K562 (cell line): ENCODE measurements at regions not wholly inside any gene's neighbourhood (a gene's known extent, or its start where the extent isn't known, plus 50 kb on each side); places are given as distances from the start of the nearest gene placed in this dataset.

Source experiments
- ATAC-seq: fragments of 200-7000 bp; cut with Tn5 transposase; 3 replicates; pipeline ENCODE4 v1.9.1; 2020; ENCODE audit warnings: moderate library complexity
- BruUV-seq: library from RNA; stranded (reverse); fragments of 400-500 nt; replicated peaks from 2 replicates; lab custom pipeline; 2021; lab: Mats Ljungman, UMichigan
- CTCF ChIA-PET: fragments of 300-600 bp; formaldehyde crosslinking; extraction: SDS; loops from one replicate; lab custom pipeline; 2021; ENCODE audit warnings: low intra/inter-chr PET ratio; lab: Yijun Ruan, JAX
- POLR2A ChIA-PET: fragments of 300-600, 350-650 bp; sonication (Branson Sonifier 250); formaldehyde crosslinking; extraction: SDS; loops from one replicate; lab custom pipeline; 2021; ENCODE audit warnings: antibody characterized with exemption, inconsistent platforms; lab: Yijun Ruan, JAX
- DNase-seq, 4 experiments: peaks; one replicate each; pipeline versions ENCODE4 v3.0.0 to v3.0.0-alpha.2; 2011 to 2018; ENCODE audit warnings: low spot score in 3 of 4, mixed read lengths in 3 of 4; ENCODE audit errors: extremely low read depth in 1 of 4
- FAIRE-seq: peaks from 2 replicates; lab custom pipeline; 2011; peaks lifted over from hg19 to GRCh38; lab: Jason Lieb, UNC
- H2AFZ ChIP-seq: 2 replicates; pipeline ENCODE4 v1.6.0; 2011; ENCODE audit warnings: low read depth, low read length, control low read depth, inconsistent platforms
- H3K27ac ChIP-seq: fragments of 200-600 bp; 3 replicates; pipeline ENCODE4 v1.8.0; 2011; ENCODE audit warnings: low read depth, mild to moderate bottlenecking, control low read depth, inconsistent platforms, low read length, moderate library complexity, mixed read lengths; ENCODE audit errors: extremely low read depth
- H3K27me3 ChIP-seq, 2 experiments: fragments of 300-600 bp in 1 of 2; 2 replicates in 1 of 2; 3 replicates in 1 of 2; pipeline versions ENCODE4 v1.6.0 to v1.8.0; 2011; ENCODE audit warnings: inconsistent platforms in 2 of 2, low read length in 2 of 2, mild to moderate bottlenecking in 1 of 2, mixed read lengths in 1 of 2, moderate library complexity in 1 of 2; ENCODE audit not compliant: control insufficient read depth in 2 of 2, insufficient read depth in 2 of 2
- H3K36me3 ChIP-seq: fragments of 300-600 bp; 3 replicates; pipeline ENCODE4 v1.8.0; 2011; ENCODE audit warnings: mild to moderate bottlenecking, low read length, inconsistent platforms; ENCODE audit not compliant: control insufficient read depth, insufficient read depth
- H3K4me1 ChIP-seq, 2 experiments: fragments of 200-600 bp in 1 of 2; replicated peaks in 1 of 2; 2 replicates in 1 of 2; 3 replicates in 1 of 2; pipeline versions ENCODE4 v1.5.1 to v1.8.0; 2011; ENCODE audit warnings: inconsistent platforms in 2 of 2, low read length in 2 of 2, mild to moderate bottlenecking in 1 of 2, mixed read lengths in 1 of 2, moderate library complexity in 1 of 2; ENCODE audit not compliant: control insufficient read depth in 2 of 2, insufficient read depth in 2 of 2
- H3K4me2 ChIP-seq: 2 replicates; pipeline ENCODE4 v1.6.1; 2011; ENCODE audit warnings: low read length, control low read depth, inconsistent platforms, mixed read lengths; ENCODE audit not compliant: insufficient read depth
- H3K4me3 ChIP-seq: fragments of 200-600 bp; sonication (generic), shearing (Covaris generic); 2 replicates; pipeline ENCODE4 v1.5.1; 2016; ENCODE audit warnings: control low read depth, inconsistent platforms
- H3K79me2 ChIP-seq: fragments of 200-600 bp; 3 replicates; pipeline ENCODE4 v1.8.0; 2011; ENCODE audit warnings: low read length, inconsistent platforms; ENCODE audit not compliant: control insufficient read depth, insufficient read depth
- H3K9ac ChIP-seq, 2 experiments: 2 replicates each; pipeline versions ENCODE4 v1.6.0 to v1.6.1; 2011; ENCODE audit warnings: low read depth in 2 of 2, low read length in 2 of 2, control low read depth in 1 of 2, inconsistent platforms in 1 of 2, mild to moderate bottlenecking in 1 of 2, mixed read lengths in 1 of 2; ENCODE audit not compliant: insufficient read depth in 1 of 2
- H3K9me1 ChIP-seq: one replicate; pipeline ENCODE4 v1.6.0; 2011; ENCODE audit warnings: inconsistent platforms, mild to moderate bottlenecking, low read length, moderate library complexity; ENCODE audit not compliant: control insufficient read depth, insufficient read depth
- H3K9me3 ChIP-seq: replicated peaks from 2 replicates; pipeline ENCODE4 v1.5.1; 2011; ENCODE audit warnings: low read depth, low read length, inconsistent platforms; ENCODE audit not compliant: control insufficient read depth, insufficient read depth
- H4K20me1 ChIP-seq: replicated peaks from 2 replicates; pipeline ENCODE4 v1.6.1; 2011; ENCODE audit warnings: low read length, inconsistent platforms, mixed read lengths; ENCODE audit not compliant: control insufficient read depth, insufficient read depth
- ARID1B ChIP-seq: fragments of 450-650 bp; IDR thresholded peaks from 2 replicates; pipeline ENCODE4 v1.6.1; 2016; ENCODE audit warnings: antibody characterized with exemption, mild to moderate bottlenecking, inconsistent platforms
- CTBP1 ChIP-seq: fragments of 450-650 bp; IDR thresholded peaks from 2 replicates; pipeline ENCODE4 v1.6.1; 2016; ENCODE audit warnings: borderline replicate concordance
- HIVEP1 ChIP-seq: fragments of 250-450 bp; sonication (Bioruptor Pico); IDR thresholded peaks from 2 replicates; pipeline ENCODE4 v1.4.0; 2020; ENCODE audit warnings: mild to moderate bottlenecking
- SP1 ChIP-seq: sonication (generic); formaldehyde crosslinking; IDR thresholded peaks from 2 replicates; pipeline ENCODE4 v1.8.1; 2022; ENCODE audit warnings: mild to moderate bottlenecking, missing genetic modification reagents
- TRIM28 ChIP-seq: fragments of 450-650 bp; IDR thresholded peaks from 2 replicates; pipeline ENCODE4 v1.6.1; 2017
- ZNF24 ChIP-seq: fragments of 450-650 bp; IDR thresholded peaks from 2 replicates; pipeline ENCODE4 v1.6.1; 2016
- ZNF707 ChIP-seq: fragments of 250-450 bp; sonication (Bioruptor Pico); conservative IDR thresholded peaks from 2 replicates; pipeline ENCODE4 v1.8.0; 2022; ENCODE audit warnings: inconsistent platforms, mild to moderate bottlenecking, moderate library complexity
- WGBS: fragments of 100-300 bp; shearing (Covaris generic); methylation state at CpG from one replicate; pipeline ENCODE4 v1.1.6; 2016; ENCODE audit warnings: low coverage, mixed read lengths; ENCODE audit not compliant: insufficient coverage; ENCODE audit errors: missing lambda C conversion rate; 5-methylcytosine and 5-hydroxymethylcytosine counted together
- in situ Hi-C: fragments of 300-500 bp; cut with MboI; formaldehyde crosslinking; loops from 4 replicates; pipeline ENCODE4 v1.15.0; 2018; ENCODE audit warnings: inconsistent platforms, mixed read lengths
- intact Hi-C: fragments of 100-400 bp; cut with micrococcal nuclease; formaldehyde crosslinking; loops from 2 replicates; pipeline ENCODE4 v1.14.2; 2022
- TF ChIP-seq, protein P1 (sequence below): sonication (generic); formaldehyde crosslinking; IDR thresholded peaks from 2 replicates; pipeline ENCODE4 v1.9.0; 2022; ENCODE audit warnings: mild to moderate bottlenecking, missing genetic modification reagents
- TF ChIP-seq, protein P2 (sequence below): sonication (generic); formaldehyde crosslinking; IDR thresholded peaks from 2 replicates; pipeline ENCODE4 v1.8.1; 2022; ENCODE audit warnings: missing genetic modification reagents
- TF ChIP-seq, protein P3 (sequence below): fragments of 450-650 bp; IDR thresholded peaks from 2 replicates; pipeline ENCODE4 v1.6.1; 2018; ENCODE audit not compliant: partially characterized antibody
- TF ChIP-seq, protein P4 (sequence below): sonication (generic); formaldehyde crosslinking; IDR thresholded peaks from 2 replicates; pipeline ENCODE4 v1.9.0; 2022; ENCODE audit warnings: mild to moderate bottlenecking, missing genetic modification reagents

DNA sequence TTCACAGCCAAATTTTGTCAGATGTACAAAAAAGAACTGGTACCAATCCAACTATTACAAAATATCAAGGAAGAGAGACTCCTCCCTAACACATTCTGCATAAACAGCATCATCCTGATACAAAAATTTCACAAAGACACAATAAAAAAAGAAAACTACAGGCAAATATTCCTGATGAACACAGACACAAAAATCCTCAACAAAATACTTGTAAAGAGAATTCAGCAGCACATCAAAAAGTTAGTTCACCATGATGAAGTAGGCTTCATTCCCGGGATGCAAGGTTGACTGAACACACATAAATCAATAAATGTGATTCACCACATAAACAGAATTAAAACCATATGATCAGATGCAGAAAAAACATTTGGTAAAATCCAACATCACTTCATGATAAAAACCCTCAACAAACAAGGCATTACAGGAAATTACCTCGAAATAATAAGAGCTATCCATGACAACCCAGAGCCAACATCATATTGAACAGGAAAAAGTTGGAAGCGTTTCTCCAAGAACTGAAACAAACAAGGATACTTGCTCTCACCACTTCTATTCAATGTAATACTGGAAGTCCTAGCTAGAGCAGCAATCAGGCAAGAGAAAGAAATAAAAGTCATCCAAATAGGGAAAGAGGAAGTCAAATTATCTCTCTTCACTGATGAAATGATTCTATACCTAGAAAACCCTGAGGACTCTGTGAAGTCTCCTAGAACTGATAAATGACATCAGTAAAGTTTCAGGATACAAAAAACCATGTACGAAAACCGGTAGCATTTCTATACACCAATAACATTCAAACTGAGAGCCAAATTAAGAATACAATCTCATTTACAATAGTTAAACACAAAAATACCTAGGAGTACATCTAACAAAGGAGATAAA is 223.1 kb downstream of the REEP3 start (continued):
- TF ChIP-seq SP1 (CRISPR knock-in tag) (no peak), CTBP1 (peak; percentile 55; the same call in 1 of the 2 replicates), TRIM28 (no peak), ZNF24 (peak; percentile 86; the same call in 1 of the 2 replicates), HIVEP1 (no peak), ARID1B (peak; percentile 33; the same call in 1 of the 2 replicates)
- TF ChIP-seq, protein P1, sequence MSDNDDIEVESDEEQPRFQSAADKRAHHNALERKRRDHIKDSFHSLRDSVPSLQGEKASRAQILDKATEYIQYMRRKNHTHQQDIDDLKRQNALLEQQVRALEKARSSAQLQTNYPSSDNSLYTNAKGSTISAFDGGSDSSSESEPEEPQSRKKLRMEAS, result no peak
- TF ChIP-seq, protein P2, sequence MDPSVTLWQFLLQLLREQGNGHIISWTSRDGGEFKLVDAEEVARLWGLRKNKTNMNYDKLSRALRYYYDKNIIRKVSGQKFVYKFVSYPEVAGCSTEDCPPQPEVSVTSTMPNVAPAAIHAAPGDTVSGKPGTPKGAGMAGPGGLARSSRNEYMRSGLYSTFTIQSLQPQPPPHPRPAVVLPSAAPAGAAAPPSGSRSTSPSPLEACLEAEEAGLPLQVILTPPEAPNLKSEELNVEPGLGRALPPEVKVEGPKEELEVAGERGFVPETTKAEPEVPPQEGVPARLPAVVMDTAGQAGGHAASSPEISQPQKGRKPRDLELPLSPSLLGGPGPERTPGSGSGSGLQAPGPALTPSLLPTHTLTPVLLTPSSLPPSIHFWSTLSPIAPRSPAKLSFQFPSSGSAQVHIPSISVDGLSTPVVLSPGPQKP, result no peak
- TF ChIP-seq, all 486 proteins: peak for 8

DNA sequence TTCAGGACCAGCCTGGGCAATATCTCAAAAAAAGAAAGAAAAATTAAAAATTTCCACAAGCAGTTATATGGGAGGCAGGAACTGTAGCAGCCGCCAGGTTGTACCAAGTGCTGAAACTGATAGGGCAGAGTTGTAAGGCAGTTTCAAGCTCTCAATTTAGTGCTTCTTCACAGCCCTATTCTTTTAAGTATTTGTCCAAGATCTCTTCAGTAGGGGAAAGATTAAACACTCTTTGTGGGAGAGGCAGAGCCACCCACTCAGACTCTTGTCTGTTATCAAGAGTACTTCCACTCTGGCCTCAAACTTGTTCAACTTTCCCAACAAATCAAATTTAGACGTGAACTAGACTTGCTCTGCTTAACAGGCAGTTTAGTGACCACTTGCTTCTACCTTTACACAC is 228.7 kb downstream of the REEP3 start:
- TF ChIP-seq, protein P3, sequence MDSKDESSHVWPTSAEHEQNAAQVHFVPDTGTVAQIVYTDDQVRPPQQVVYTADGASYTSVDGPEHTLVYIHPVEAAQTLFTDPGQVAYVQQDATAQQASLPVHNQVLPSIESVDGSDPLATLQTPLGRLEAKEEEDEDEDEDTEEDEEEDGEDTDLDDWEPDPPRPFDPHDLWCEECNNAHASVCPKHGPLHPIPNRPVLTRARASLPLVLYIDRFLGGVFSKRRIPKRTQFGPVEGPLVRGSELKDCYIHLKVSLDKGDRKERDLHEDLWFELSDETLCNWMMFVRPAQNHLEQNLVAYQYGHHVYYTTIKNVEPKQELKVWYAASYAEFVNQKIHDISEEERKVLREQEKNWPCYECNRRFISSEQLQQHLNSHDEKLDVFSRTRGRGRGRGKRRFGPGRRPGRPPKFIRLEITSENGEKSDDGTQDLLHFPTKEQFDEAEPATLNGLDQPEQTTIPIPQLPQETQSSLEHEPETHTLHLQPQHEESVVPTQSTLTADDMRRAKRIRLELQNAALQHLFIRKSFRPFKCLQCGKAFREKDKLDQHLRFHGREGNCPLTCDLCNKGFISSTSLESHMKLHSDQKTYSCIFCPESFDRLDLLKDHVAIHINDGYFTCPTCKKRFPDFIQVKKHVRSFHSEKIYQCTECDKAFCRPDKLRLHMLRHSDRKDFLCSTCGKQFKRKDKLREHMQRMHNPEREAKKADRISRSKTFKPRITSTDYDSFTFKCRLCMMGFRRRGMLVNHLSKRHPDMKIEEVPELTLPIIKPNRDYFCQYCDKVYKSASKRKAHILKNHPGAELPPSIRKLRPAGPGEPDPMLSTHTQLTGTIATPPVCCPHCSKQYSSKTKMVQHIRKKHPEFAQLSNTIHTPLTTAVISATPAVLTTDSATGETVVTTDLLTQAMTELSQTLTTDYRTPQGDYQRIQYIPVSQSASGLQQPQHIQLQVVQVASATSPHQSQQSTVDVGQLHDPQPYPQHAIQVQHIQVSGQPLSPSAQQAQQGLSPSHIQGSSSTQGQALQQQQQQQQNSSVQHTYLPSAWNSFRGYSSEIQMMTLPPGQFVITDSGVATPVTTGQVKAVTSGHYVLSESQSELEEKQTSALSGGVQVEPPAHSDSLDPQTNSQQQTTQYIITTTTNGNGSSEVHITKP, result peak; percentile 40
- TF ChIP-seq ZNF707 (CRISPR knock-in tag), result no peak
- TF ChIP-seq, protein P4, sequence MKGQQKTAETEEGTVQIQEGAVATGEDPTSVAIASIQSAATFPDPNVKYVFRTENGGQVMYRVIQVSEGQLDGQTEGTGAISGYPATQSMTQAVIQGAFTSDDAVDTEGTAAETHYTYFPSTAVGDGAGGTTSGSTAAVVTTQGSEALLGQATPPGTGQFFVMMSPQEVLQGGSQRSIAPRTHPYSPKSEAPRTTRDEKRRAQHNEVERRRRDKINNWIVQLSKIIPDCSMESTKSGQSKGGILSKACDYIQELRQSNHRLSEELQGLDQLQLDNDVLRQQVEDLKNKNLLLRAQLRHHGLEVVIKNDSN (CRISPR knock-in tag), result no peak
- intact Hi-C loops (no loop called here), in situ Hi-C loops (loop anchor here (25.0 kb wide), 3 partner anchors 1163 to 1638 kb away; no protein-coding TSS in a partner anchor)
- Histone ChIP-seq H3K4me3 (no peak overlapping the region), H2AFZ (no peak overlapping the region), H3K4me2 (no peak overlapping the region), H3K36me3 (no peaks in the 10 kb centered on the region), H3K9ac (no peak overlapping the region), H4K20me1 (no peaks in the 10 kb centered on the region), H3K9me1 (no peaks in the 10 kb centered on the region), H3K27ac (no peak overlapping the region), H3K9me3 (no peaks in the 10 kb centered on the region), H3K27me3 (no peaks in the 10 kb centered on the region), H3K4me1 (no peaks in the 10 kb centered on the region), H3K79me2 (no peaks in the 10 kb centered on the region)
- 0% methylated on average over 2 of the region's 2 CpGs for WGBS
- POLR2A ChIA-PET, result no interaction called here
- no TSS peak for BruUV-seq
- DNase-seq (no peak), ATAC-seq (no peak), FAIRE-seq (no peak)
- CTCF ChIA-PET, result no interaction called here
